HCT116 (cell line): ENCODE measurements at regions not wholly inside any gene's neighbourhood (a gene's known extent, or its start where the extent isn't known, plus 50 kb on each side); places are given as distances from the start of the nearest gene placed in this dataset.

Experiments
- ATAC-seq: fragments of 200-7000 bp; cut with Tn5 transposase; 2 replicates; pipeline ENCODE4 v1.9.1; 2020; ENCODE audit warnings: mild to moderate bottlenecking, moderate library complexity
- BruUV-seq: library from RNA; stranded (reverse); fragments of 400-500 nt; replicated peaks from 2 replicates; lab custom pipeline; 2021; lab: Mats Ljungman, UMichigan
- CTCF ChIA-PET: fragments of 300-600 bp; sonication (Branson Sonifier 250); formaldehyde crosslinking; loops from one replicate; lab custom pipeline; 2021; ENCODE audit warnings: antibody characterized with exemption; lab: Charles Lee
- POLR2A ChIA-PET: fragments of 300-600, 350-600 bp; sonication (Branson Sonifier 250); formaldehyde crosslinking; loops from one replicate; lab custom pipeline; 2021; ENCODE audit warnings: antibody characterized with exemption; lab: Charles Lee
- RAD21 ChIA-PET, 2 experiments: fragments of 300-600 bp; sonication (Branson Sonifier 250); formaldehyde crosslinking; loops; one replicate each; lab custom pipeline; 2023; ENCODE audit warnings: low total read pairs in 2 of 2; ENCODE audit not compliant: uncharacterized antibody in 2 of 2, unreplicated experiment in 2 of 2, low non-redundant PET in 1 of 2; lab: Charles Lee
- DNase-seq: peaks from one replicate; pipeline ENCODE4 v3.0.0-alpha.2; 2010; ENCODE audit warnings: low read depth, low spot score
- H2AFZ ChIP-seq: fragments of 200-600 bp; shearing (Covaris generic), sonication (generic); 2 replicates; pipeline ENCODE4 v1.6.1; 2017; ENCODE audit warnings: low read depth, mixed run types, mixed read lengths, antibody characterized with exemption, low read length; ENCODE audit not compliant: poor library complexity, severe bottlenecking
- H3K27ac ChIP-seq: 2 replicates; pipeline ENCODE4 v1.5.1; 2012; ENCODE audit warnings: low read depth, low read length
- H3K27me3 ChIP-seq: fragments of 200-600 bp; sonication (generic); 2 replicates; pipeline ENCODE4 v1.6.1; 2016; ENCODE audit warnings: mixed run types, low read length, mixed read lengths; ENCODE audit not compliant: insufficient read depth
- H3K36me3 ChIP-seq, 2 experiments: fragments of 200-500 bp in 1 of 2; fragments of 200-600 bp in 1 of 2; sonication (Bioruptor generic) in 1 of 2; sonication (generic) in 1 of 2; 2 replicates each; pipeline versions ENCODE4 v1.5.1 to v1.6.1; 2014 to 2016; ENCODE audit warnings: low read length in 2 of 2, inconsistent platforms in 1 of 2, mixed read lengths in 1 of 2, mixed run types in 1 of 2; ENCODE audit not compliant: insufficient read depth in 2 of 2, control insufficient read depth in 1 of 2
- H3K4me1 ChIP-seq, 2 experiments: fragments of 200-600 bp in 1 of 2; sonication (generic) in 1 of 2; 2 replicates each; pipeline versions ENCODE4 v1.5.1 to v1.6.1; 2012 to 2017; ENCODE audit warnings: low read length in 2 of 2, inconsistent platforms in 1 of 2, mild to moderate bottlenecking in 1 of 2, mixed read lengths in 1 of 2, mixed run types in 1 of 2, moderate library complexity in 1 of 2; ENCODE audit not compliant: insufficient read depth in 2 of 2, control insufficient read depth in 1 of 2
- H3K4me2 ChIP-seq: fragments of 200-600 bp; sonication (generic); 2 replicates; pipeline ENCODE4 v1.6.1; 2017; ENCODE audit warnings: mixed run types, low read length, mixed read lengths
- H3K4me3 ChIP-seq, 2 experiments: fragments of 200-600 bp in 1 of 2; sonication (generic) in 1 of 2; replicated peaks in 1 of 2; 2 replicates each; pipeline ENCODE4 v1.5.1; 2011 to 2016; ENCODE audit warnings: low read length in 2 of 2, control low read depth in 1 of 2, low read depth in 1 of 2, mild to moderate bottlenecking in 1 of 2, mixed read lengths in 1 of 2, mixed run types in 1 of 2
- H3K79me2 ChIP-seq: fragments of 200-600 bp; sonication (generic); 2 replicates; pipeline ENCODE4 v1.6.1; 2017; ENCODE audit warnings: mild to moderate bottlenecking, mixed run types, low read length, moderate library complexity, mixed read lengths; ENCODE audit not compliant: insufficient read depth
- H3K9ac ChIP-seq: fragments of 200-600 bp; sonication (generic); 2 replicates; pipeline ENCODE4 v1.6.1; 2016; ENCODE audit warnings: low read length, mixed read lengths
- H3K9me2 ChIP-seq: fragments of 200-600 bp; sonication (generic), shearing (Covaris generic); 2 replicates; pipeline ENCODE4 v1.6.1; 2017; ENCODE audit warnings: mixed run types, mild to moderate bottlenecking, moderate library complexity; ENCODE audit not compliant: insufficient read depth
- H3K9me3 ChIP-seq, 2 experiments: fragments of 200-500 bp in 1 of 2; fragments of 200-600 bp in 1 of 2; sonication (Bioruptor generic) in 1 of 2; sonication (generic) in 1 of 2; 2 replicates each; pipeline ENCODE4 v1.6.1; 2014 to 2017; ENCODE audit warnings: low read length in 2 of 2, mixed read lengths in 2 of 2, inconsistent platforms in 1 of 2, low read depth in 1 of 2, mild to moderate bottlenecking in 1 of 2, mixed run types in 1 of 2, moderate library complexity in 1 of 2; ENCODE audit not compliant: control insufficient read depth in 1 of 2, insufficient read depth in 1 of 2
- H4K20me1 ChIP-seq: fragments of 200-600 bp; sonication (generic), shearing (Covaris generic); 2 replicates; pipeline ENCODE4 v1.6.1; 2017; ENCODE audit warnings: mixed run types, mild to moderate bottlenecking, moderate library complexity; ENCODE audit not compliant: insufficient read depth
- ATF3 ChIP-seq: IDR thresholded peaks from 2 replicates; pipeline ENCODE4 v1.6.1; 2012
- CTCF ChIP-seq, 3 experiments: fragments of 200-600 bp in 1 of 3; sonication (generic) in 1 of 3; IDR thresholded peaks in 2 of 3; conservative IDR thresholded peaks in 1 of 3; 2 replicates each; pipeline ENCODE4 v1.5.1; 2012 to 2017; ENCODE audit warnings: low read depth in 2 of 3, low read length in 2 of 3, antibody characterized with exemption in 1 of 3, borderline replicate concordance in 1 of 3, control low read depth in 1 of 3, mild to moderate bottlenecking in 1 of 3, mixed read lengths in 1 of 3, mixed run types in 1 of 3, moderate library complexity in 1 of 3; ENCODE audit not compliant: insufficient read depth in 1 of 3
- EGR1 ChIP-seq: IDR thresholded peaks from 2 replicates; pipeline ENCODE4 v1.6.1; 2012; ENCODE audit warnings: low read depth
- ELF1 ChIP-seq: IDR thresholded peaks from 2 replicates; pipeline ENCODE4 v1.6.1; 2012; ENCODE audit warnings: low read depth, borderline replicate concordance
- EZH2 ChIP-seq: fragments of 200-600 bp; sonication (generic); IDR thresholded peaks from 2 replicates; pipeline ENCODE4 v1.6.1; 2017; ENCODE audit warnings: antibody characterized with exemption, mixed run types
- REST ChIP-seq: IDR thresholded peaks from 2 replicates; pipeline ENCODE4 v1.6.1; 2012; ENCODE audit warnings: low read depth
- SRF ChIP-seq: IDR thresholded peaks from 2 replicates; pipeline ENCODE4 v1.6.1; 2012; ENCODE audit warnings: low read depth
- ZBTB33 ChIP-seq: IDR thresholded peaks from 2 replicates; pipeline ENCODE4 v1.6.1; 2011; ENCODE audit warnings: mild to moderate bottlenecking, low read length, moderate library complexity; ENCODE audit not compliant: insufficient replicate concordance; ENCODE audit errors: extremely low read depth
- ZFX ChIP-seq: fragments of 450-650 bp; IDR thresholded peaks from 2 replicates; pipeline ENCODE4 v1.6.1; 2017
- ZNF274 ChIP-seq: fragments of 200-500 bp; sonication (Bioruptor generic); IDR thresholded peaks from 2 replicates; pipeline ENCODE4 v1.6.1; 2014; ENCODE audit warnings: mild to moderate bottlenecking, low read depth, low read length, inconsistent platforms
- intact Hi-C: fragments of 100-400 bp; cut with micrococcal nuclease; formaldehyde crosslinking; loops from 2 replicates; pipeline ENCODE4 v1.10.0; 2022

- Histone ChIP-seq H3K9ac (no peak overlapping the region), H3K79me2 (no peaks in the 10 kb centered on the region), H3K4me2 (no peak overlapping the region), H2AFZ (no peak overlapping the region), H3K4me3 (no peak overlapping the region), H3K9me2 (no peaks in the 10 kb centered on the region), H3K36me3 (no peaks in the 10 kb centered on the region), H3K27ac (no peak overlapping the region), H4K20me1 (no peaks in the 10 kb centered on the region), H3K4me1 (peaks cover 0 to 7% of the 10 kb centered on the region in 2 experiments; a peak in 2 of 4 replicates), H3K27me3 (no peaks in the 10 kb centered on the region), H3K9me3 (no peaks in the 10 kb centered on the region)
- intact Hi-C loops = no loop called here
- TF ChIP-seq REST = no peak
- no peak for TF ChIP-seq EZH2
- TF ChIP-seq ATF3 = no peak
- TF ChIP-seq ZBTB33 = no peak
- TF ChIP-seq ZFX = no peak
- no peak for TF ChIP-seq EGR1
- no peak for TF ChIP-seq ZNF274
- no peak for TF ChIP-seq ELF1
- no peak for TF ChIP-seq SRF
- TF ChIP-seq CTCF (IDR thresholded peaks at IDR 0.05 in 2 of 3, conservative IDR thresholded peaks at IDR 0.05 in 1 of 3; ENCODE audit: borderline replicate concordance in 1 of 3, insufficient read depth in 1 of 3, low read depth in 2 of 3, low read length in 2 of 3) = no peak
- ATAC-seq = no peak
- RAD21 ChIA-PET = no interaction called here
- no TSS peak for BruUV-seq
- CTCF ChIA-PET = no interaction called here
- no peak for DNase-seq
- POLR2A ChIA-PET = no interaction called here
Observed at GRCh38 chr7:3103614-3104398, 60.1 kb upstream of the CARD11 start.
